ENCODE measurements at regions not wholly inside any gene's neighbourhood (a gene's known extent, or its start where the extent isn't known, plus 50 kb on each side); places are given as distances from the start of the nearest gene placed in this dataset.

- H3K4me1 ChIP-seq (ENCODE audit: control insufficient read depth, insufficient read depth, low read length), result peaks cover 13% of the 10 kb centered on the region
- Mint-ChIP-seq H3K27ac (no peak overlapping the region), H3K9me3 (no peaks in the 10 kb centered on the region), H3K4me1 (peaks cover 24% of the 10 kb centered on the region), H3K4me3 (no peak overlapping the region), H3K27me3 (ENCODE audit: insufficient read depth) (no peaks in the 10 kb centered on the region), H3K36me3 (ENCODE audit: low read depth) (no peaks in the 10 kb centered on the region)
- H3K27me3 ChIP-seq (ENCODE audit: control insufficient read depth, insufficient read depth, low read length, poor library complexity, severe bottlenecking), result no peaks in the 10 kb centered on the region
- no peak overlapping the region for H3K27ac ChIP-seq (ENCODE audit: low read depth, low read length)
- no peak for DNase-seq
- H3K36me3 ChIP-seq (ENCODE audit: control insufficient read depth, insufficient read depth, low read length), result no peaks in the 10 kb centered on the region
- H3K9me3 ChIP-seq (ENCODE audit: control insufficient read depth, low read length), result no peaks in the 10 kb centered on the region
- TF ChIP-seq, protein P1, sequence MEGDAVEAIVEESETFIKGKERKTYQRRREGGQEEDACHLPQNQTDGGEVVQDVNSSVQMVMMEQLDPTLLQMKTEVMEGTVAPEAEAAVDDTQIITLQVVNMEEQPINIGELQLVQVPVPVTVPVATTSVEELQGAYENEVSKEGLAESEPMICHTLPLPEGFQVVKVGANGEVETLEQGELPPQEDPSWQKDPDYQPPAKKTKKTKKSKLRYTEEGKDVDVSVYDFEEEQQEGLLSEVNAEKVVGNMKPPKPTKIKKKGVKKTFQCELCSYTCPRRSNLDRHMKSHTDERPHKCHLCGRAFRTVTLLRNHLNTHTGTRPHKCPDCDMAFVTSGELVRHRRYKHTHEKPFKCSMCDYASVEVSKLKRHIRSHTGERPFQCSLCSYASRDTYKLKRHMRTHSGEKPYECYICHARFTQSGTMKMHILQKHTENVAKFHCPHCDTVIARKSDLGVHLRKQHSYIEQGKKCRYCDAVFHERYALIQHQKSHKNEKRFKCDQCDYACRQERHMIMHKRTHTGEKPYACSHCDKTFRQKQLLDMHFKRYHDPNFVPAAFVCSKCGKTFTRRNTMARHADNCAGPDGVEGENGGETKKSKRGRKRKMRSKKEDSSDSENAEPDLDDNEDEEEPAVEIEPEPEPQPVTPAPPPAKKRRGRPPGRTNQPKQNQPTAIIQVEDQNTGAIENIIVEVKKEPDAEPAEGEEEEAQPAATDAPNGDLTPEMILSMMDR (conservative IDR thresholded peaks at IDR 0.05), result no peak
- H3K4me3 ChIP-seq (ENCODE audit: low read length), result no peak overlapping the region
- H3K9ac ChIP-seq (ENCODE audit: extremely low read depth, low read length, poor library complexity, severe bottlenecking), result no peak overlapping the region
Measured at GRCh38 chr3:117586161-117586560, 876.6 kb downstream of the TUSC7 start.

DNA sequence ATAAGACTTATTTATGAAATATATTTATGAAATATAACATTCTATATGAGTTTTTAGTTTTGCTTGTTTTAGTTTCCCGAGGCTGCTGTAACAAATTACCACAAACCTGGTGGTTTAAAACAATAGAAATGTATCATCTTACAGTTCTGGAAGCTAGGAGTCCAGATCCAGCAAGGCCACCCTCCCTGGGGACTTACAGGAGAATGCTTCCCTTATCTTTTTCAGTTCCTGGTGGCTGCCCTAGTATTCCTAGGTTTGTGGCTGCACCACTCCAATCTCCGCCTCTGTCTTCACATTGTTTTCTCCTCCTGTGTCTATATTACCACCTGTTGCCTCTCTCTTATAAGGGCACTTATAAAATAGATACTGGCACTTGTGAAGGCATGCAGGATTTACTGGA lies 877.8 kb downstream of the TUSC7 start:
- H3K27me3 ChIP-seq (ENCODE audit: control insufficient read depth, insufficient read depth, low read length, poor library complexity, severe bottlenecking), result no peaks in the 10 kb centered on the region
- 92 to 100% methylated on average over 1 to 2 of the region's 2 CpGs for WGBS, 2 experiments (ENCODE audit: insufficient coverage in 1 of 2, insufficient read length in 1 of 2)
- no peak overlapping the region for H3K27ac Mint-ChIP-seq
- no peak for DNase-seq
- TF ChIP-seq, protein P1 (conservative IDR thresholded peaks at IDR 0.05), result no peak
- H3K36me3 ChIP-seq (ENCODE audit: control insufficient read depth, insufficient read depth, low read length), result no peaks in the 10 kb centered on the region
- peaks cover 13% of the 10 kb centered on the region for H3K4me1 ChIP-seq (ENCODE audit: control insufficient read depth, insufficient read depth, low read length)
- H3K27me3 Mint-ChIP-seq (ENCODE audit: insufficient read depth), result no peaks in the 10 kb centered on the region
- peaks cover 24% of the 10 kb centered on the region for H3K4me1 Mint-ChIP-seq
- no peak overlapping the region for H3K9ac ChIP-seq (ENCODE audit: extremely low read depth, low read length, poor library complexity, severe bottlenecking)
- no peaks in the 10 kb centered on the region for H3K9me3 ChIP-seq (ENCODE audit: control insufficient read depth, low read length)
- no peak overlapping the region for H3K4me3 ChIP-seq (ENCODE audit: low read length)
- no peaks in the 10 kb centered on the region for H3K36me3 Mint-ChIP-seq (ENCODE audit: low read depth)
- H3K9me3 Mint-ChIP-seq, result no peaks in the 10 kb centered on the region
- H3K4me3 Mint-ChIP-seq, result no peak overlapping the region
- no peak overlapping the region for H3K27ac ChIP-seq (ENCODE audit: low read depth, low read length)

DNA sequence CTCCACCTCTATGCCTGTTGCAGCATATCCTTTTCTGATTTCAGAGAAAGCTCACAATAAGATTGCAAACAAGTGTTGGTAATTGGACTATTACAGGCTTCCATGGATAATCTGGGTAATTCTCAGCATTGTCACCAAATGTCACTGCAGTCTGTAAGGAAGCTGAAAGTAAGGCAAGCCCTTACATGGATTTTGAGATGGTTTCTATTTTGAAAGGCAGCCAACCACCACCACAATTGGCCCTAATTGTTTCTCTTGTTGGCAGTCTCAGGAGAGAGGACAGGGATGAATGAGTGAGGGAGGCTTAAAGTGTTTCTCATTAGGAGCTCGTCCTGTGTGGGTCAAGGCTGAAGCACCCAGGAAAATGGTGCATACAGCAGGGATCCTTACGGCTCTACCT lies 879.9 kb downstream of the TUSC7 start:
- Mint-ChIP-seq H3K4me1 (peaks cover 24% of the 10 kb centered on the region), H3K27ac (no peak overlapping the region)
- WGBS, 2 experiments (ENCODE audit: insufficient coverage in 1 of 2, insufficient read length in 1 of 2), result 67 to 80% methylated on average over 1 to 2 of the region's 2 CpGs

More for the DNA sequence above, 879.9 kb downstream of the TUSC7 start:
- TF ChIP-seq, protein P1 (conservative IDR thresholded peaks at IDR 0.05), result no peak
- no peak overlapping the region for H3K9ac ChIP-seq (ENCODE audit: extremely low read depth, low read length, poor library complexity, severe bottlenecking)
- Mint-ChIP-seq H3K36me3 (ENCODE audit: low read depth) (no peaks in the 10 kb centered on the region), H3K27me3 (ENCODE audit: insufficient read depth) (no peaks in the 10 kb centered on the region), H3K4me3 (no peak overlapping the region), H3K9me3 (no peaks in the 10 kb centered on the region)
- no peaks in the 10 kb centered on the region for H3K9me3 ChIP-seq (ENCODE audit: control insufficient read depth, low read length)
- no peaks in the 10 kb centered on the region for H3K36me3 ChIP-seq (ENCODE audit: control insufficient read depth, insufficient read depth, low read length)
- H3K4me1 ChIP-seq (ENCODE audit: control insufficient read depth, insufficient read depth, low read length), result peaks cover 13% of the 10 kb centered on the region
- H3K4me3 ChIP-seq (ENCODE audit: low read length), result no peak overlapping the region
- DNase-seq, result no peak
- H3K27ac ChIP-seq (ENCODE audit: low read depth, low read length), result peak overlapping the region; percentile 21
- no peaks in the 10 kb centered on the region for H3K27me3 ChIP-seq (ENCODE audit: control insufficient read depth, insufficient read depth, low read length, poor library complexity, severe bottlenecking)

Measured in endodermal cell (in vitro differentiated cells).